ENCODE measurements at regions not wholly inside any gene's neighbourhood (a gene's known extent, or its start where the extent isn't known, plus 50 kb on each side); places are given as distances from the start of the nearest gene placed in this dataset.
A peak's percentile ranks its signal among the peaks of the same experiment; 100 is the strongest.
"Not testable (repeated sequence)": the region's sequence is repeated elsewhere in the genome, so short reads cannot be mapped to it uniquely, and the experiment has no call there.

DNA sequence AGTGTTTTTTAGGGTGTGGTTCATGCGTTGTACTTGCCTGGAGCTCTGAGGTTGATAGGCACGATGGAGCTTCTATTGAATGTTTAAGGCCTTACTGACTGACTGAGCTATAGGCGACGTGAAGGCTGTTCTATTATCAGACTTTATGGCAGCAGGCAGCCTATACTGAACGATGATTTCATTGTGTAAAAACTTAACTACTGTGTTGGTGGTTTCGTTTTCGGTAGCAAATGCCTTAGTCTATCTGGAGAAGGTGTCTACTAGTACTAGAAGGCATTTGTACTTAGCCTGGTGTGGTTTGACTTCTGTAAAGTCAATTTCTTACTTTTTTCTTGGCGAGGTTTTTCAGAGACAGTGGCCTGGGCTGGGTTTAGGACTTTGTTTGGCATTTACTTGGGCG is 194.4 kb downstream of the OTOP1 start:
- DNase-seq (ENCODE audit: low read depth in 2 of 2), result not testable (repeated sequence)

DNA sequence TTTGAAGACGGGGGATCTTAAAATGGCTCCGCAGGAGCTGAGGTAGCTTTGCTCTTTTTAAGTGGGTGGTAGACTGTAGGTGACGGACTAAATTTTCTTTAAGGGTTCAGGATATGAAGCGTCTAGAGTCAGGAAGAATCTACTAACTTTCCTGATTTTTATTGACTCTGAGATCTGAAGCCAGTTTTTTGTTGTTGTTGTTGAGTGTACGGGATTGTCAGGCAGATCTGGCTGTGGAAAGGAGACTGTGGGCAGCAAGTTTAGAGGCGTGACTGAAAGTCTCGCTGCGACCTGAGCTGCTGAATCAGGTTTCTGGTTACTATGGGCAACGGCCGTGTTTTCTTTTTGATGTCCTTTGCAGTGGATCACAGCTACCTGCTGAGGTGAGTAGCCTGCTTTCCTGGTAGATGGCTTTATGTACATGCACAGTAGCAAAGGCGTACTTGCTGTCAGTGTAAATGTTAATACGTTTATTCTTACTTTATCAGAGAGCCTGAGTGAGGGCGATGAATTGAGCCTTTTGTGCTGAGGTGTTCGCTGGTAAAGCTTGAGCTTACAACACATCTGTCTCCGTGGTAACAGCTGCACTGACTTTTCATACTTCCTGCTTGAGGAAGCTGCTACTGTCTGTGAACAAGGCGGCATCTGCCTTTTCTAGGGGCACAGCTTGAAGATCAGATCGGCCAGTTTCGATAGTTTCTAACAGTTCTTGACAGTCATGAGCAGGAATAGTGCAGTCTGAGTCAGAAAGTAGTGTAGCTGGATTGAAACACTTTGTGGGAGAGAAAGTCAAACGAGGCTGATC is 193.7 kb downstream of the OTOP1 start:
- DNase-seq (ENCODE audit: low read depth in 2 of 2), result not testable (repeated sequence)

DNA sequence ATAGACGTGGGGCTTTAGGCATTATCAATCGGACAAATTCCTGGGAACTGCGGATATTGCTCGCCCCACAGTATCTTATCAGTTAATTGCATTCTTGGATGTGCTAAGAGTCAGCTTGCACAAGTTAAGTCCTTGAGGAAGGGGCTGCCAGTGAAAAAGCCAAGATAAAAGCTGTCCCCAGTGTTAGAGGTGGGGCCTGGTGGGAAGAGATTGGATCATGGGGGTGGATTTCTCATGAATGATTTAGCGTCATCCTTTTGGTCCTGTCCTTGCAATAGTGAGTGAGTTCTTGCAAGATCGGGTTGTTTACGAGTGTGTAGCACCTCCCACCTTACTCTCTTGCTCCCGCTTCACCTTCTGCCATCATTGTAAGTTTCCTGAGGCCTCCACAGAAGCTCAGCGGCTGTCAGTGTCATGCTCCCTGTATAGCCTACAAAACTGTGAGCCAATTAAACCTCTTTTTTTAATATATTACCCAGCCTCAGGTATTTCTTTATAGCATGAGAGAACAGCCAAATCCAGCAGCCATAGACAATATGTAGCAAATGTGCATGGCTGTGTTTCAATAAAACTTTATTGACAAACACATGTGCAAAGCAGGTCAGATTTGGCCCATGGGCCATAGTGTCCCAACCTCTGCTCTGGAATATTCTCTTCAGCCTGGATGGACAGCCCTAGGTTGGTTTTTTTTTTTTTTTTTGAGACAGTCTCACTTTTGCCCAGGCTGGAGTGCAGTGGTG is 189.2 kb downstream of the OTOP1 start:
- DNase-seq (ENCODE audit: low read depth in 2 of 2), result not testable (repeated sequence)

- DNase-seq (ENCODE audit: low read depth in 2 of 2), result not testable (repeated sequence)
These were observed 180.9 kb downstream of the OTOP1 start for GRCh38 chr4:4045823-4046222.

- not testable (repeated sequence) for DNase-seq (ENCODE audit: low read depth in 2 of 2)
These were observed 180.0 kb downstream of the OTOP1 start for GRCh38 chr4:4046686-4047085.

DNA sequence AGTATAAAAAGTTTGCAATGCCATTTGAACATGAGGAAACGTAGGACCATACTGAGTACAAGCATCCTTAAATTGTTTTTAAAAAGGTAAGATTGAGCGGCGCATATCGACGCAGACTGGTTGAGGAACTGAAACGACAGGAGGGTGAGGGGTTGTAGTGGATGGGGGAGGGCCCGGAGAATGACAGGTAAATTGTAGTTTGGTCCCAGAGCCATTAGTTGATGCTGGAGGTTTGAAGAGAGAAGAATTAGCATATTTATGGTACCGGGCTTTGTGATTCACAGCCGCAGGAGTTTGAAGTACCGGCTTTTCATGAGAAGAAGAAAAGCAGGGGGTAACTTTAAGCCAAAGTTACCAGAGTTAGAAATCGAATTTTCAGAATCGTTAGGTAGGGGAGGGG is 179.5 kb downstream of the OTOP1 start:
- not testable (repeated sequence) for DNase-seq (ENCODE audit: low read depth in 2 of 2)

DNA sequence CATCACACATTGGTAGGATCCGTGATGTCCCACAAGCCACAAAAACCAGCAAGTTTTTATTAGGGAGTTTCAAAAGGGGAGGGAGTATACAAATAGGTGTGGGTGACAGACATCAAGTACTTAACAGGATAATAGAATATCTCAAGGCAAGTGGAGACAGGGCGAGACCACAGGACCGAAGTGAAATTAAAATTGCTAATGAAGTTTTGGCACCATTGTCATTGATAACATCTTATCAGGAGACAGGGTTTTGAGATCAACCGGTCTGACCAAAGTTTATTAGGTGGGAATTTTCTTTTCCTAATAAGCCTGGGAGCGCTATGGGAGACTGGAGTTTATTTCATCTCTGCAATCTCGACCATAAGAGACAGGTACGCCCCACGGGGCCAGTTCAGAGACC is 178.5 kb downstream of the OTOP1 start:
- not testable (repeated sequence) for DNase-seq (ENCODE audit: low read depth in 2 of 2)

- DNase-seq (ENCODE audit: low read depth in 2 of 2), result not testable (repeated sequence)
These were observed 175.9 kb downstream of the OTOP1 start for GRCh38 chr4:4050781-4051180.

GRCh38 chr4:4052933-4053332 is 173.8 kb downstream of the OTOP1 start:
- DNase-seq (ENCODE audit: low read depth in 2 of 2), result not testable (repeated sequence)

GRCh38 chr4:4057226-4057625 is 169.5 kb downstream of the OTOP1 start:
- not testable (repeated sequence) for DNase-seq (ENCODE audit: low read depth in 2 of 2)

GRCh38 chr4:4084171-4084570 is 142.6 kb downstream of the OTOP1 start:
- DNase-seq (ENCODE audit: low read depth in 2 of 2), result not testable (repeated sequence)

DNA sequence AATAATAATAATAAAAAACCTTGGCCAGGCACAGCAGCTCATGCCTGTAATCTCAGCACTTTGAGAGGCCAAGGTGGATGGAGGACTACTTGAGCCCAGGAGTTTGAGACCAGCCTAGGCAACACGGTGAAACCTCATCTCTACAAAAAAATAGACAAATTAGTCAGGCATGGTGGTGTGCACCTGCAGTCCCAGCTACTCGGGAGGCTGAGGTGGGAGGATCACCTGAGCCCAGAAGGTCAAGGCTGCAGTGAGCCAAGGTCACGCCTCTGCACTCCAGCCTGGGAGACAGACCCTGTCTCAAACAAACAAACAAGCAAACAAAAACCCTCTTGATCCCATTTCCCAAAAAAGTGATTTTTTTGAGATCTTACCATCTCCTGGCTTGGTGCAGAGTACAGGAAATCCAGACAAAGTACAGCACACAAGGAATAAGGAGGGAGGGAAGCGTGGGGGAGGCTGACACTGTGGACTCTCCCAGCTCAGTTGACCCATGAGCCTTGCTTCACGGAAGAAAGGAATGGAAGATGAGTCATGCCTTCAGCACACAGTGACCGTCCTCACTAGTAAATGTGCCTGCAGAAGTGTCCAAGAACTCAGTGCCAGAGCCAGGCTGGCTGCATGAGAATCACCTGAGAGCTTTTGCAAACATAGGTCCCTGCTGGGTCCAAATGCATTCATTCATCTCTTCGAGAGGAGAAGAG is 136.9 kb downstream of the OTOP1 start:
- DNase-seq (ENCODE audit: low read depth in 2 of 2), result not testable (repeated sequence)

GRCh38 chr4:4090720-4091119 is 136.0 kb downstream of the OTOP1 start:
- not testable (repeated sequence) for DNase-seq (ENCODE audit: low read depth in 2 of 2)

- not testable (repeated sequence) for DNase-seq (ENCODE audit: low read depth in 2 of 2)
These were observed 134.6 kb downstream of the OTOP1 start for GRCh38 chr4:4092159-4092558.

DNA sequence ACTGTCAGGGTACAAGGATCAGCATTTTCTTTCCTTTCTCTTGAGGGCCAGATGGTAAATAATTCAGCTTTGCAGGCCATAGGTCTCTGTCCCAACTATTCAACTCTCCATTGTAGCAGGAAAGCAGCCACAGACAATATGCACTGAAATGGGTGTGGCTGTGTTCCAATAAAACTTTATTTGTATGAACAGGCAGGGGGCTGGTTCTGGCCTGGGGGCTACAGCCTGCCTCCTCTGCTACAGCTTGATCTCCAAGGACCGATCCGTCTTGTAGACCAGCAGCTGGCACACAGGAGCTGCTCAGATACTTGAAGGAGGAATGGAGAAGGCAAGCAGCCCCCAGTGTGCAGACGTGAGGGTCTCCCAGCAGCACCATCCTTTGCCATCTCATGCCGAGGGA is 127.1 kb downstream of the OTOP1 start:
- not testable (repeated sequence) for DNase-seq (ENCODE audit: low read depth in 2 of 2)

DNA sequence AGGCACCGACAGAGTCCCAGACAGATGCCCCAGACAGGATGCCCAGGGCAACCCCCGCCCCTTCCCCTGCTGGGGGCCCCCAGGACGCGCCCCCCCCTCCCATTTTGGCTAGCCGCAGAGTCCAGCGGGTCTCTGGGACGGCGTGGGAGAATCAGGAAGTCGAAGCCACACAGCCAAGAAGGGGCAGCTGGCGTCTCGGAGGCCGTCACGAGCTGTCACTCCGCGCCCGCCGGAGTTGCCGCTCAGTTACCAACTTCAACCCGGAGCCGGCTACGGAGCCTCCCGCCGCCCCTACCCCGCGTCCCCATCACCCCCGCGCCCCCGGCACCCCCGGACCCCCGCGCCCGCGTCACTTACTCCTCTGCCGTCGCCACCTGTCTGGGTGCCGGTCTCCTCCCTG is 119.8 kb downstream of the OTOP1 start:
- DNase-seq (ENCODE audit: low read depth in 2 of 2), result not testable (repeated sequence)

- peak; percentile 16 to 43 for DNase-seq (ENCODE audit: low read depth in 2 of 2)
These were observed 119.2 kb downstream of the OTOP1 start for GRCh38 chr4:4107411-4108107.

- not testable (repeated sequence) for DNase-seq (ENCODE audit: low read depth in 2 of 2)
These were observed 111.3 kb downstream of the OTOP1 start for GRCh38 chr4:4115381-4115780.

- DNase-seq (ENCODE audit: low read depth in 2 of 2), result not testable (repeated sequence)
These were observed 109.8 kb downstream of the OTOP1 start for GRCh38 chr4:4116901-4117300.

- not testable (repeated sequence) for DNase-seq (ENCODE audit: low read depth in 2 of 2)
These were observed 92.4 kb downstream of the OTOP1 start for GRCh38 chr4:4134368-4134767.

DNA sequence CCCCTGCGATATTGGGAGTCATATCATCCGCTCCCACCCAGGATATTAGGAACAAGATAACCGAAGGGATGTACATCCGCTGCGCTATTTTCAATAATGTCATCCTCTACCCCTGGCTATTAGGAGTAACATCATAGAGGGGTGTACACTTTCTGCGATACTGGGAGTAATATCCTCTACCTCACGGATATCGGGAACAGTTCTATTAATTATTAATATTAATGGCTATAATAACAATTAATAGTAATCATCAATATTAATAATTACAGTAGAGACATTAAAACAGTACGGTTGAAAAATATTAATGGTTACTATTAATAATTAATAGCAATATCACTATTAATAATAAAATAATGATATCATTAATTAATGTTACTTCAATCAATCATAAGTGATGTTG is 90.1 kb downstream of the OTOP1 start:
- not testable (repeated sequence) for DNase-seq (ENCODE audit: low read depth in 2 of 2)

Measured in stimulated activated CD8-positive, alpha-beta memory T cell treated with anti-CD3 and anti-CD28 coated beads, Interleukin-15, amount 100 ng/mL, for 4 hours (primary cell).